GM08714 (cell line): ENCODE measurements at regions not wholly inside any gene's neighbourhood (a gene's known extent, or its start where the extent isn't known, plus 50 kb on each side); places are given as distances from the start of the nearest gene placed in this dataset.

Source experiments
- H3K4me3 ChIP-seq: fragments of 200-500 bp; sonication (Bioruptor generic); 2 replicates; pipeline ENCODE4 v1.5.1; 2014; ENCODE audit warnings: mild to moderate bottlenecking, low read length, inconsistent platforms
- ZNF274 ChIP-seq: IDR thresholded peaks from 2 replicates; pipeline ENCODE4 v1.6.1; 2012; ENCODE audit warnings: mild to moderate bottlenecking, low read depth, low read length

GRCh38 chr14:89600950-89601826, 184.2 kb upstream of the FOXN3 start:
- TF ChIP-seq ZNF274 = no peak

DNA sequence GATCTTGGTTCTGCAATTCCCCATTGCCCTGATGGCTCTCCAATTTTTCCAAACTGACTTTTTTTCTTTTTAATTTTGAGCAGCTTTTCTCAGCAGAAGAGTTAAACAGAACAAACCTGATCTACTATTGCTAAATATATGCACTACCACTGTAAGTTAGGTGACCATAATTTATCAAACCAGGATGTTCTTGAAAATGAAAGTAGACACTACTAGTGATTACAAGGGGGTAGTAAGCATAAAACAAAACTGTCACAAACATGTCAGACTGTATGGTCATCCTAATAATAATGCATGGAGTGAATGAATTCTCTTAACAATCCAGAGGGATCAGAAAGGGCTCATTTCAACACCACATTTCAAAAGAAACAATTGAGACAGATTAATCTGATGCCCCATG, 183.0 kb upstream of the FOXN3 start:
- no peak for TF ChIP-seq ZNF274

More at GRCh38 chr14:89600950-89601826, 184.2 kb upstream of the FOXN3 start:
- no peak overlapping the region for H3K4me3 ChIP-seq

DNA sequence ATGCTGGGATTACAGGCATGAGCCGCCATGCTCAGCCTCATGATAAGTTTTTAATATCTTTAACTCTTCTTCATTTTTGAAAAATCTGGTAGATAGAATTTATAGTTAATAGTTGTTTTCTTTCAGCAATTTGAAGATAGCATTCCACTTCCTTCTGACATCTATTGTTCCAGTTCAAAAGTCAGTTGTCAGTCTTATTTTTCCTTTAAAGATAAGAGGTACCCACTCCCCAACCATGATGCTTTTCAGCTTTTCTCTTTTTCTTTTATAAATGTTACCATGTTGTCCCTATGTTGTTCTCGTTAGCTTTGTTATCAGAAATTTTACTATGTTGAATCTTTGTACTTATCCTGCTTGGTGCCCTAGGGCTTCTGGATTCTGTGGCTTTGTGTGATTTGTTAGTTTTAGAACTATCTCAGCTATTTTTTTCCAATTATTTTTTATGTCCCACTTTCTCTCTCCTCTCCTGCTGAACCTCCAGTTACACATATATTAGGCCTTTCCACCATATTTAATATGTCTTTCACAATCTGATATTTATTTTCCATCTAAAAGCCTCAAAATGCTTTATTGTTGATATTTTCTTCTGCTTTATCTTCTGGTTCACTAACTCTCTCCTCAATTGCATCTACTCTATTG, 181.6 kb upstream of the FOXN3 start:
- no peak overlapping the region for H3K4me3 ChIP-seq
- no peak for TF ChIP-seq ZNF274

More for the DNA sequence above, 183.0 kb upstream of the FOXN3 start:
- no peak overlapping the region for H3K4me3 ChIP-seq

- H3K4me3 ChIP-seq = no peak overlapping the region
- TF ChIP-seq ZNF274 = no peak
Observed at GRCh38 chr14:89592961-89593360, 175.9 kb upstream of the FOXN3 start.

DNA sequence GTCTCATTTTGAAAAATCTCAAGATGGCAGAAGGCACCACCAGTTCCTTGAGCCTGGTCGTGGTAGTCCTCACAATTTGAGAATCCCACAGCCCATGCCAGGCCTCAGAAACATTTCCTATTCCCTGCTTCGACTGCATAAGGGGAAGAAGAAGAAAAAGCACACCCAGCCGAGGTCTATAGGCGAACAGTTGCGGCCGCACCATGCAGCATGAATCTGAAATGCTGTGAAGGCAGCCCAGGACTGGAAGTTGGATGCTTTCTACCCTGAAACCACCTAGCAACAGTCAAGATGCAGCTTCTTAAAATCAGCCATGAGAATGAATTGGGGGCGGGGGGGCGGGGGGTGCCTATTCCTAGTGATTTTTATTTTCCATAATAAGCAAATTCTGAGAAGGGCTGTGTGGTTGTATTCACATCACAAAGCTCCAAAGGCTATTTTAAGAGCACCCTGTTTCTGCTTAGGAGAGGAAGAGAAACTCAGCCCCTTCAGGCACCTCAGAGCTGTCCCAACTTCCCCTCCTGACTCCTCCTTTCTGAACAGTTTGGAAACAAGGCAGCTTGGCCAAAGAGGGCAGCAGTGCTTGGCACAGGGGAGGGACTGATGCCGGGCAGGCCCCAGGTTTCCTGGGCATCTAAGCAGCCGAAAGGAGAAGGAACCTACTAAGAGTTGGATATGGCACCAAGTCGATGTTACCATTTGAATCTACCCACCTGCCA, 172.5 kb upstream of the FOXN3 start:
- no peak overlapping the region; the same call in 1 of the 2 replicates for H3K4me3 ChIP-seq

DNA sequence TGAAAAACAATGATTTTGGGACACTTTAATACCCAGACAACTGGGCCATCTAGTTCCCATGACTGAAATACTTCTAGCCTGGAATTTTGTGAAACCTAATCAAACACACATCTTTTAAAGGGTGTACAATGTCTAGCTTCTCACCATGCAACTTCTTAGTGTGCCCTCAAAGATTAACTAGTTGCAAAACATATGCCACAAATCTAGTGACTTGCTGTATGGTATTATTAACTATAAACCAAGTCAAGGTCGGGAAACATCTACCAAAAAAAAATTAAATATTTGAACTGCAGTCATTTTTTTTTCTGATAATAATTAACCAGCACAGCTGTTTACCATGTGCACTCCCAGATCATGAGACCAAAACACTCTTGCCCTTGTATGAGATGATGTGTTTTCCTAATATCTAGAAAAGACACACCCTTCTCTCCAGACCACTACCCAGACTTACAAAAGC, 171.8 kb upstream of the FOXN3 start:
- TF ChIP-seq ZNF274 = no peak

More for the DNA sequence above, 172.5 kb upstream of the FOXN3 start:
- TF ChIP-seq ZNF274 = no peak

GRCh38 chr14:89588016-89588415, 171.0 kb upstream of the FOXN3 start:
- TF ChIP-seq ZNF274 = no peak
- no peak overlapping the region for H3K4me3 ChIP-seq

More for the DNA sequence above, 171.8 kb upstream of the FOXN3 start:
- no peak overlapping the region for H3K4me3 ChIP-seq

GRCh38 chr14:89587136-89587420, 170.0 kb upstream of the FOXN3 start:
- no peak for TF ChIP-seq ZNF274
- no peak overlapping the region for H3K4me3 ChIP-seq

GRCh38 chr14:89586258-89587135, 169.5 kb upstream of the FOXN3 start:
- TF ChIP-seq ZNF274 = no peak
- no peak overlapping the region for H3K4me3 ChIP-seq

- no peak for TF ChIP-seq ZNF274
- H3K4me3 ChIP-seq = no peak overlapping the region
Observed at GRCh38 chr14:89578156-89578555, 161.1 kb upstream of the FOXN3 start.

DNA sequence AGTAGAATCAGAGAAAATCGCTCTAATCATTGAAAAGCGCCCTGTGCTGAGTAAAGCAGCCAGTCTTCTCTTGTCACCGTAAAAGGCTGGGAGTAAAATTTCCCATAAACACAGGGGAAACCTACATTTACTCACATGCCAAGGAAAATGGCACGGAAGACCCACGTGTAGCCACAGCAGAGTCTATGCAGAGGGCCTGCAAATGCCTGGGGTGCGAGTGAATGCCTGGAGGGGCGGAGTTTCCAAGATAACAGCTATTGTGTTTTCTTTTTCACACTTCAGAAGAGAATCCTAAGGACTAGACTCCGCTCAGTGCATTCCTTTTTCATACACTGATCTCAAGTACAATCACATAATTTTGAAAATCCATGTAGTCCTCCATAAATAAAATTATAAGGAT, 159.9 kb upstream of the FOXN3 start:
- no peak for TF ChIP-seq ZNF274
- H3K4me3 ChIP-seq = no peak overlapping the region

DNA sequence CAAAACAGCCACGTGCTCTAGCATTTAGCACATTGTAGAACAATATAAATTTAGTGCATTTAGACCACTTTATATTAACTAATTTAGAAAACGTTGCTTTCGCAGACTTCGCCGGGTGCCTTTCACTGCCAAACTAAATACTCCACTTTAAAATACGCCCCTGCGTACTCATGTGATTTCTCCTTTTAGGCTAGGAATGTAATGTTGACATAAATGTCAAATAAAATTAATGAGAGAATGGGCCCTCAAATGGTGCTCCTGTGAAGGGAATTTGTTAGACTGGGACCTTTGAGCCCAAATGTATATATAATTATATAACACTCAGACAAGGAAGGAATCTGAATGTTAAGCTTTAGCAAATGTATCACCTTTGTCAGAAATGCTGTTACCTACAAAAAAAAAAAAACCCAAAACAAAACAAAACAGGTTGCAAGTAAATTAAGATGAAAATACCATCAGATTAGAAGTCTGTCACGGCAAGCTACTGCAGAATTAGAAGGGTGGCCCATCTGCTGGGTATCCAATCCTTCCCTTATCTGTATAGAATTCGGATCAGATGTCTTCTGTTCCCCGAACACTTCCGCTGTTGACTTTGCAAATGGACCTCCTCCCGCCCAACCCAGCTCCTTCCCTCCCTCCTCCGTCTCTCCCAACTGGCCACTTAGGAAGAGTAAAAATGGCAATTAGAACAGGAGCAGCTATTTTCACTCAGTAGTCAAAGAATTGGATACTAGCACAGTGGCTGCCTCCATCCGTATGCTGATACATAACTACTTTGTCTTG, 159.3 kb upstream of the FOXN3 start:
- H3K4me3 ChIP-seq = no peak overlapping the region
- no peak for TF ChIP-seq ZNF274
